ENCODE measurements at regions not wholly inside any gene's neighbourhood (a gene's known extent, or its start where the extent isn't known, plus 50 kb on each side); places are given as distances from the start of the nearest gene placed in this dataset.
"Not testable (repeated sequence)": the region's sequence is repeated elsewhere in the genome, so short reads cannot be mapped to it uniquely, and the experiment has no call there.

DNA sequence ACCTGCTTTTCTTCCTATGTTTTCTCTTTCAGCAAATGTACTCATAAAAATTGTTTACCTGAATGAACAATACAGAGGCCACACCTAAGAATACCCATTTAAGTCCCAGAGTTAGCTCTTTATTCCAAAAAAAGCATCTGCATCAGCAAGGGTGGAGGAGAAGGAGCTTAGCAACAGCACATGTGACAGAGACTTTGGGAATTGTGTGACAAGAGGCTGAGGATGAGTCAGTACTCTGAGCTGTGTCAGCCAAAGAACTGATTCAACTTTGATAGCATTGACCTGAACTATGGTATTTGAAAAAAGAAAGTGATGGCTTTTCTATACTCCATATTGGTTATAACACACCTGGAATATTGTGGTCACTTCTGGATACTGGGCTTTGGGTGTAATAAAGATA is 162.7 kb downstream of the ZNF648 start:
- Histone ChIP-seq H3K4me1 (no peaks in the 10 kb centered on the region), H3K27ac (no peak overlapping the region), H3K36me3 (no peaks in the 10 kb centered on the region), H3K27me3 (no peaks in the 10 kb centered on the region), H3K4me3 (no peak overlapping the region), H3K9me3 (no peaks in the 10 kb centered on the region)
- intact Hi-C loops (cut with DNase I; ENCODE audit: low total_unique reads) (no loop called here), in situ Hi-C loops (cut with MboI; ENCODE audit: low pct_ligation_motif_present in 1 of 4, low pct_unique_long_range_greater_than_20kb in 1 of 4, low sequenced_read_pairs in 3 of 4) (no loop called here)
- TF ChIP-seq POLR2A (IDR thresholded peaks at IDR 0.05) (no peak), POLR2AphosphoS5 (IDR thresholded peaks at IDR 0.05) (no peak), EP300 (IDR thresholded peaks at IDR 0.05; ENCODE audit: low read depth) (no peak)
- TF ChIP-seq, protein P1, sequence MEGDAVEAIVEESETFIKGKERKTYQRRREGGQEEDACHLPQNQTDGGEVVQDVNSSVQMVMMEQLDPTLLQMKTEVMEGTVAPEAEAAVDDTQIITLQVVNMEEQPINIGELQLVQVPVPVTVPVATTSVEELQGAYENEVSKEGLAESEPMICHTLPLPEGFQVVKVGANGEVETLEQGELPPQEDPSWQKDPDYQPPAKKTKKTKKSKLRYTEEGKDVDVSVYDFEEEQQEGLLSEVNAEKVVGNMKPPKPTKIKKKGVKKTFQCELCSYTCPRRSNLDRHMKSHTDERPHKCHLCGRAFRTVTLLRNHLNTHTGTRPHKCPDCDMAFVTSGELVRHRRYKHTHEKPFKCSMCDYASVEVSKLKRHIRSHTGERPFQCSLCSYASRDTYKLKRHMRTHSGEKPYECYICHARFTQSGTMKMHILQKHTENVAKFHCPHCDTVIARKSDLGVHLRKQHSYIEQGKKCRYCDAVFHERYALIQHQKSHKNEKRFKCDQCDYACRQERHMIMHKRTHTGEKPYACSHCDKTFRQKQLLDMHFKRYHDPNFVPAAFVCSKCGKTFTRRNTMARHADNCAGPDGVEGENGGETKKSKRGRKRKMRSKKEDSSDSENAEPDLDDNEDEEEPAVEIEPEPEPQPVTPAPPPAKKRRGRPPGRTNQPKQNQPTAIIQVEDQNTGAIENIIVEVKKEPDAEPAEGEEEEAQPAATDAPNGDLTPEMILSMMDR (IDR thresholded peaks at IDR 0.05) = no peak
- DNase-seq = no peak

DNA sequence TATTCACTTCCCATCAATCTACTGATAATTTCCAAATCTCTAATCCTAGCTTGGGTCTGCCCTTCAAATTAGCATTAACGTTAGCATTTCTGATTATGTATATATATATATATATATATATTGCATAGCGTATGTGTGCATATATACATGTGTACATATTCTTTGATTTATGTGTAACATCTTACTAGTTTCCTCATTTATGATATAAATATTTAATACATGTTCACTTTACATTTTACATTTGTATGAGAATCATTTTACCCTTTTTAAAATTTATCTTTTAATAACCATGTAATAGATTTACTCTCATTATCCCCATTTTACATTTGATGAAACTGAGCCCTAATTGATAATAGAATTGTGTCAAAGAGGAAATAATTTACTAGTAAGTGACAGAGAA is 164.7 kb downstream of the ZNF648 start:
- 81 to 87% methylated on average over 2 of the region's 2 CpGs for WGBS, 2 donors (ENCODE audit: low coverage in 1 of 2)
- Histone ChIP-seq H3K4me3 (no peak overlapping the region), H3K9me3 (no peaks in the 10 kb centered on the region), H3K4me1 (no peaks in the 10 kb centered on the region), H3K27me3 (no peaks in the 10 kb centered on the region), H3K27ac (no peak overlapping the region), H3K36me3 (no peaks in the 10 kb centered on the region)
- intact Hi-C loops (cut with DNase I; ENCODE audit: low total_unique reads) = no loop called here
- TF ChIP-seq, protein P1 (IDR thresholded peaks at IDR 0.05) = no peak
- TF ChIP-seq POLR2AphosphoS5 (IDR thresholded peaks at IDR 0.05) (no peak), POLR2A (IDR thresholded peaks at IDR 0.05) (no peak), EP300 (IDR thresholded peaks at IDR 0.05; ENCODE audit: low read depth) (no peak)
- DNase-seq = no peak
- in situ Hi-C loops (cut with MboI; ENCODE audit: low pct_ligation_motif_present in 1 of 4, low pct_unique_long_range_greater_than_20kb in 1 of 4, low sequenced_read_pairs in 3 of 4) = no loop called here

DNA sequence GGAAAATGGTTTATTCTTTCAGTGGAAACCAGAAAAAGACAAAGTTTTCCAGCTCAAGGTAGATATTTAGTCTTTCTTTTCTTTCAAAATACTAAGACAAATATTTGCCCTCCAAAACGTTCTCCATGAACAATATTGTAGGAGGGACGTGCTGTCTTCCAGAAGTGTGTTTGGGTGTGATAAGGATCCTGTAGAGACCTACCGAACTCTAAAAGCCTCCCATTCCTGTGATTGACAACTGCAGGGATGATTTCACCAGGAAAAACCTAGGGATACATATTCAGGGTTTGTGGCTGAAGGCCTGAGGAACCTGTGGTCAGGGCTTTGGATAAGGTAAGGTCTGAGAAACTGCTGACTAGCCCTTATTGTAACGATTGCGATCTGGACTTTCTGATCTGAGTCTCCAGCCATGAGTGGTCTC is 167.1 kb downstream of the ZNF648 start:
- no peak overlapping the region for H3K27ac ChIP-seq
- H3K4me3 ChIP-seq = no peak overlapping the region
- in situ Hi-C loops (cut with MboI; ENCODE audit: low pct_ligation_motif_present in 1 of 4, low pct_unique_long_range_greater_than_20kb in 1 of 4, low sequenced_read_pairs in 3 of 4) = no loop called here
- TF ChIP-seq POLR2A (IDR thresholded peaks at IDR 0.05) = no peak
- TF ChIP-seq EP300 (IDR thresholded peaks at IDR 0.05; ENCODE audit: low read depth) = no peak
- TF ChIP-seq, protein P1 (IDR thresholded peaks at IDR 0.05) = no peak
- no peak for DNase-seq
- intact Hi-C loops (cut with DNase I; ENCODE audit: low total_unique reads) = no loop called here
- no peaks in the 10 kb centered on the region for H3K27me3 ChIP-seq
- H3K4me1 ChIP-seq = no peaks in the 10 kb centered on the region
- no peaks in the 10 kb centered on the region for H3K9me3 ChIP-seq
- no peaks in the 10 kb centered on the region for H3K36me3 ChIP-seq
- WGBS, 2 donors (ENCODE audit: low coverage in 1 of 2) = 72 to 83% methylated on average over 2 to 5 of the region's 5 CpGs

DNA sequence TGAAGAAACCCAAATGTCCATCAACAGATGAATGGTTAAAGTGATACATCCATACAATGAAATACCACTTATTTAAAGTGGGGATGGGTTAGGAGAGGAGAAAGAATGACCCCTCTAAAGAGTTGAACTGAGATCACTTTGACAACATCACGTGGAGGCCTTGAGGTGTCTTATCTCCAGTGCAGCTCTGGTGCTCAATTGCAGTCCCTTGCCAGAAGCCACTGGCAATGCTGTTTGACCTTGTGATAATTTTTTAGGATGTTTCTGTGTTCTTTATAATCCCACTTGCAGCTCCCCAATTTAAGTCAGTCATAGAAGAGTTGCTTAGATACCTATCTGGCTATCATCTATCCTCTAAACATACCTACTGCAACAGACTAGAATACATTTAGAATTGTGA is 167.6 kb downstream of the ZNF648 start:
- no peak overlapping the region for H3K4me3 ChIP-seq
- H3K27me3 ChIP-seq = no peaks in the 10 kb centered on the region
- TF ChIP-seq, protein P1 (IDR thresholded peaks at IDR 0.05) = no peak
- TF ChIP-seq POLR2A (IDR thresholded peaks at IDR 0.05) = no peak
- TF ChIP-seq EP300 (IDR thresholded peaks at IDR 0.05; ENCODE audit: low read depth) = no peak
- TF ChIP-seq POLR2AphosphoS5 (IDR thresholded peaks at IDR 0.05) = no peak
- in situ Hi-C loops (cut with MboI; ENCODE audit: low pct_ligation_motif_present in 1 of 4, low pct_unique_long_range_greater_than_20kb in 1 of 4, low sequenced_read_pairs in 3 of 4) (no loop called here), intact Hi-C loops (cut with DNase I; ENCODE audit: low total_unique reads) (no loop called here)
- no peaks in the 10 kb centered on the region for H3K36me3 ChIP-seq
- no peaks in the 10 kb centered on the region for H3K4me1 ChIP-seq
- WGBS, 2 donors (ENCODE audit: low coverage in 1 of 2) = 26 to 33% methylated on average over 1 of the region's 1 CpG
- H3K9me3 ChIP-seq = no peaks in the 10 kb centered on the region
- no peak overlapping the region for H3K27ac ChIP-seq
- DNase-seq = no peak

DNA sequence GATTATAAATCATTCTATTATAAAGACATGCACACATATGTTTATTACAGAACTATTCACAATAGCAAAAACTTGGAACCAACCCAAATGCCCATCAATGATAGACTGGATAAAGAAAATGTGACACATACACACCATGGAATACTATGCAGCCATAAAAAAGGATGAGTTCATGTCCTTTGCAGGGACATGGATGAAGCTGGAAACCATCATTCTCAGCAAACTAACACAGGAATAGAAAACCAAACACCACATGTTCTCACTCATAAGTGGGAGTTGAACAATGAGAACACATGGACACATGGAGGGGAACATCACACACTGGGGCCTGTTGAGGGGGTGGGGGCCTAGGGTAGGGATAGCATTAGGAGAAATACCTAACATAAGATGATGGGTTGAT is 168.4 kb downstream of the ZNF648 start:
- DNase-seq; H3K4me1 ChIP-seq; H3K9me3 ChIP-seq; H3K27ac ChIP-seq; intact Hi-C loops (cut with DNase I; ENCODE audit: low total_unique reads); H3K36me3 ChIP-seq; in situ Hi-C loops (cut with MboI; ENCODE audit: low pct_ligation_motif_present in 1 of 4, low pct_unique_long_range_greater_than_20kb in 1 of 4, low sequenced_read_pairs in 3 of 4); H3K27me3 ChIP-seq; H3K4me3 ChIP-seq: not testable (repeated sequence)

All from transverse colon (tissue), 4 donors.